ENCODE measurements at regions not wholly inside any gene's neighbourhood (a gene's known extent, or its start where the extent isn't known, plus 50 kb on each side); places are given as distances from the start of the nearest gene placed in this dataset.

GRCh38 chr4:14184265-14184664 lies 556.7 kb upstream of the BOD1L1 start:
- FAIRE-seq = no peak

GRCh38 chr4:14184767-14185166 lies 557.2 kb upstream of the BOD1L1 start:
- no peak for FAIRE-seq

GRCh38 chr4:14188214-14188613 lies 560.7 kb upstream of the BOD1L1 start:
- FAIRE-seq = no peak

- FAIRE-seq = no peak
These were observed 566.1 kb upstream of the BOD1L1 start for GRCh38 chr4:14193601-14194000.

- peak; percentile 67 for FAIRE-seq
These were observed 568.6 kb upstream of the BOD1L1 start for GRCh38 chr4:14196131-14196530.

GRCh38 chr4:14215116-14215770 lies 587.7 kb upstream of the BOD1L1 start:
- FAIRE-seq = no peak

- no peak for FAIRE-seq
These were observed 589.9 kb upstream of the BOD1L1 start for GRCh38 chr4:14217401-14217800.

- FAIRE-seq = no peak
These were observed 591.1 kb upstream of the BOD1L1 start for GRCh38 chr4:14218641-14219040.

GRCh38 chr4:14221176-14221575 lies 593.7 kb upstream of the BOD1L1 start:
- no peak for FAIRE-seq

- FAIRE-seq = no peak
These were observed 595.0 kb upstream of the BOD1L1 start for GRCh38 chr4:14222377-14223029.

- no peak for FAIRE-seq
These were observed 595.9 kb upstream of the BOD1L1 start for GRCh38 chr4:14223461-14223860.

GRCh38 chr4:14225688-14226207 lies 598.2 kb upstream of the BOD1L1 start:
- FAIRE-seq = no peak

GRCh38 chr4:14233126-14233525 lies 605.6 kb upstream of the BOD1L1 start:
- no peak for FAIRE-seq

GRCh38 chr4:14234307-14234706 lies 606.8 kb upstream of the BOD1L1 start:
- no peak for FAIRE-seq

- no peak for FAIRE-seq
These were observed 608.8 kb upstream of the BOD1L1 start for GRCh38 chr4:14236359-14236758.

- FAIRE-seq = no peak
These were observed 610.4 kb upstream of the BOD1L1 start for GRCh38 chr4:14237911-14238310.

GRCh38 chr4:14241574-14241973 lies 614.0 kb upstream of the BOD1L1 start:
- no peak for FAIRE-seq

GRCh38 chr4:14247767-14248166 lies 620.2 kb upstream of the BOD1L1 start:
- no peak for FAIRE-seq

- no peak for FAIRE-seq
These were observed 621.7 kb upstream of the BOD1L1 start for GRCh38 chr4:14249226-14249625.

GRCh38 chr4:14254252-14254651 lies 626.7 kb upstream of the BOD1L1 start:
- no peak for FAIRE-seq

- FAIRE-seq = no peak
These were observed 627.4 kb upstream of the BOD1L1 start for GRCh38 chr4:14254926-14255325.

- no peak for FAIRE-seq
These were observed 630.4 kb upstream of the BOD1L1 start for GRCh38 chr4:14257903-14258302.

- FAIRE-seq = no peak
These were observed 632.4 kb upstream of the BOD1L1 start for GRCh38 chr4:14259936-14260335.

- FAIRE-seq = no peak
These were observed 633.1 kb upstream of the BOD1L1 start for GRCh38 chr4:14260591-14260990.

- no peak for FAIRE-seq
These were observed 634.7 kb upstream of the BOD1L1 start for GRCh38 chr4:14262221-14262620.

Measured in endometrium (tissue), 2 donors.